ENCODE measurements at regions not wholly inside any gene's neighbourhood (a gene's known extent, or its start where the extent isn't known, plus 50 kb on each side); places are given as distances from the start of the nearest gene placed in this dataset.
A peak's percentile ranks its signal among the peaks of the same experiment; 100 is the strongest.

GRCh38 chr10:28410420-28411135, 107.7 kb upstream of the MPP7 start:
- no peak for DNase-seq (ENCODE audit: low read depth, low spot score)

DNA sequence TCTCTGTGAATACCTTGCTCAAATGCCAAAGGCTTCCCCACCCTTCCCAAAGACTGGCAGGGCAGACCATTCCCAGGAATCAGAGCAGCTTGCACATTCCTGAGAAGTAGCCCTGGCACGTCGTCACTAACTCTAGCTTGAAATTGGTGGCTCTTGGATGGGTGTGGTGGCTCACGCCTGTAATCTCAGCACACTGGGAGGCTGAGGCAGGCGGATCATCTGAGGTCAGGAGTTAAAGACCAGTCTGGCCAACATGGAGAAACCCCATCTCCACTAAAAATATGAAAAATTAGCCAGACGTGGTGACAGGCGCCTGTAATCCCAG, 108.2 kb upstream of the MPP7 start:
- H3K4me3 ChIP-seq (ENCODE audit: control insufficient read depth in 2 of 3, extremely low read depth in 1 of 3, insufficient read depth in 2 of 3, low read depth in 1 of 3, low read length in 3 of 3) = no peak overlapping the region
- no peak overlapping the region for H3K27ac ChIP-seq (ENCODE audit: control insufficient read depth, insufficient read depth, low read length)
- no peaks in the 10 kb centered on the region for H3K9me1 ChIP-seq (ENCODE audit: control insufficient read depth, extremely low read depth, insufficient read depth, low read length)
- H2AFZ ChIP-seq (ENCODE audit: control insufficient read depth, low read length) = no peak overlapping the region
- TF ChIP-seq CTCF (optimal IDR thresholded peaks at IDR 0.05 in 1 of 3, IDR thresholded peaks at IDR 0.05 in 1 of 3, conservative IDR thresholded peaks at IDR 0.05 in 1 of 3; ENCODE audit: extremely low read depth in 1 of 3, insufficient read depth in 2 of 3, low read length in 3 of 3) = no peak
- TF ChIP-seq EZH2 (IDR thresholded peaks at IDR 0.05; ENCODE audit: low read length) = no peak
- dilution Hi-C loops (cut with MboI; ENCODE audit: extremely low pct_ligation_motif_present, low sequenced_read_pairs) = no loop called here
- no peaks in the 10 kb centered on the region for H3K79me2 ChIP-seq (ENCODE audit: control insufficient read depth, insufficient read depth, low read length)
- FAIRE-seq = no peak
- no peak overlapping the region for H3K9ac ChIP-seq (ENCODE audit: control insufficient read depth, extremely low read depth, insufficient read depth, low read length)
- no peaks in the 10 kb centered on the region for H3K9me3 ChIP-seq (ENCODE audit: control insufficient read depth, low read depth, low read length)
- H4K20me1 ChIP-seq (ENCODE audit: control insufficient read depth, extremely low read depth, insufficient read depth, low read length) = no peaks in the 10 kb centered on the region
- H3K27me3 ChIP-seq (ENCODE audit: control insufficient read depth, extremely low read depth, insufficient read depth, low read length) = no peaks in the 10 kb centered on the region
- no peaks in the 10 kb centered on the region for H3K4me1 ChIP-seq (ENCODE audit: control insufficient read depth, extremely low read depth, insufficient read depth, low read length)
- H3K4me2 ChIP-seq (ENCODE audit: control insufficient read depth, extremely low read depth, insufficient read depth, low read depth, low read length) = no peak overlapping the region
- no peak for DNase-seq (ENCODE audit: low read depth, low spot score)
- H3K36me3 ChIP-seq (ENCODE audit: control insufficient read depth in 2 of 2, extremely low read depth in 1 of 2, insufficient read depth in 2 of 2, low read length in 2 of 2) = no peaks in the 10 kb centered on the region

More at GRCh38 chr10:28410420-28411135, 107.7 kb upstream of the MPP7 start:
- Histone ChIP-seq H3K4me2 (ENCODE audit: control insufficient read depth, extremely low read depth, insufficient read depth, low read depth, low read length) (no peak overlapping the region), H3K9me1 (ENCODE audit: control insufficient read depth, extremely low read depth, insufficient read depth, low read length) (no peaks in the 10 kb centered on the region), H3K27me3 (ENCODE audit: control insufficient read depth, extremely low read depth, insufficient read depth, low read length) (no peaks in the 10 kb centered on the region), H3K36me3 (ENCODE audit: control insufficient read depth in 2 of 2, extremely low read depth in 1 of 2, insufficient read depth in 2 of 2, low read length in 2 of 2) (no peaks in the 10 kb centered on the region), H3K79me2 (ENCODE audit: control insufficient read depth, insufficient read depth, low read length) (no peaks in the 10 kb centered on the region), H3K4me3 (ENCODE audit: control insufficient read depth in 2 of 3, extremely low read depth in 1 of 3, insufficient read depth in 2 of 3, low read depth in 1 of 3, low read length in 3 of 3) (no peak overlapping the region), H3K9me3 (ENCODE audit: control insufficient read depth, low read depth, low read length) (no peaks in the 10 kb centered on the region), H3K27ac (ENCODE audit: control insufficient read depth, insufficient read depth, low read length) (no peak overlapping the region), H2AFZ (ENCODE audit: control insufficient read depth, low read length) (no peak overlapping the region), H3K9ac (ENCODE audit: control insufficient read depth, extremely low read depth, insufficient read depth, low read length) (no peak overlapping the region), H3K4me1 (ENCODE audit: control insufficient read depth, extremely low read depth, insufficient read depth, low read length) (no peaks in the 10 kb centered on the region), H4K20me1 (ENCODE audit: control insufficient read depth, extremely low read depth, insufficient read depth, low read length) (no peaks in the 10 kb centered on the region)
- TF ChIP-seq EZH2 (IDR thresholded peaks at IDR 0.05; ENCODE audit: low read length) (no peak), CTCF (optimal IDR thresholded peaks at IDR 0.05 in 1 of 3, IDR thresholded peaks at IDR 0.05 in 1 of 3, conservative IDR thresholded peaks at IDR 0.05 in 1 of 3; ENCODE audit: extremely low read depth in 1 of 3, insufficient read depth in 2 of 3, low read length in 3 of 3) (peak in 2 of 3 experiments; percentile 8 to 23)
- no peak for FAIRE-seq
- dilution Hi-C loops (cut with MboI; ENCODE audit: extremely low pct_ligation_motif_present, low sequenced_read_pairs) = no loop called here

All from keratinocyte (primary cell).